ENCODE measurements at regions not wholly inside any gene's neighbourhood (a gene's known extent, or its start where the extent isn't known, plus 50 kb on each side); places are given as distances from the start of the nearest gene placed in this dataset.
"Not testable (repeated sequence)": the region's sequence is repeated elsewhere in the genome, so short reads cannot be mapped to it uniquely, and the experiment has no call there.

- Mint-ChIP-seq H3K27me3 (ENCODE audit: low read depth) (peaks cover 40% of the 10 kb centered on the region), H3K9me3 (no peaks in the 10 kb centered on the region), H3K27ac (no peak overlapping the region), H3K36me3 (no peaks in the 10 kb centered on the region), H3K4me3 (no peak overlapping the region), H3K4me1 (peaks cover 4% of the 10 kb centered on the region; the same call in 1 of the 2 replicates)
- CTCF ChIA-PET = interaction anchor here (0.7 to 1.0 kb wide), 2 partner anchors 97 to 110 kb away, joined by 3 to 6 read pairs; no protein-coding TSS in a partner anchor
- POLR2A ChIA-PET = no interaction called here
- no peak for TF ChIP-seq NR2C2 (CRISPR knock-in tag; IDR thresholded peaks at IDR 0.05)
- TF ChIP-seq NR3C1 (CRISPR knock-in tag; conservative IDR thresholded peaks at IDR 0.05; ENCODE audit: low read depth) = no peak
- no peak for TF ChIP-seq HMGXB4 (CRISPR knock-in tag; IDR thresholded peaks at IDR 0.05)
- TF ChIP-seq IRF2 (CRISPR knock-in tag; IDR thresholded peaks at IDR 0.05; ENCODE audit: borderline replicate concordance, low read depth) = no peak
- no peak for TF ChIP-seq ZBTB43 (CRISPR knock-in tag; IDR thresholded peaks at IDR 0.05)
- TF ChIP-seq GTF2I (CRISPR knock-in tag; conservative IDR thresholded peaks at IDR 0.05) = no peak
- TF ChIP-seq E2F4 (CRISPR knock-in tag; IDR thresholded peaks at IDR 0.05; ENCODE audit: borderline replicate concordance, low read depth) = no peak
- TF ChIP-seq ATF2 (CRISPR knock-in tag; IDR thresholded peaks at IDR 0.05; ENCODE audit: borderline replicate concordance, low read depth) = no peak
- TF ChIP-seq ZNF121 (CRISPR knock-in tag; IDR thresholded peaks at IDR 0.05) = no peak
- TF ChIP-seq SMAD4 (CRISPR knock-in tag; IDR thresholded peaks at IDR 0.05) = no peak
- no peak for TF ChIP-seq CBFB (CRISPR knock-in tag; IDR thresholded peaks at IDR 0.05; ENCODE audit: low read depth)
- TF ChIP-seq FOXP4 (CRISPR knock-in tag; IDR thresholded peaks at IDR 0.05) = no peak
- ATAC-seq = no peak
- DNase-seq (ENCODE audit: low spot score) = no peak
Observed at GRCh38 chr3:139231555-139232281, 112.1 kb upstream of the MRPS22 start.

- DNase-seq (ENCODE audit: low spot score); H3K27ac Mint-ChIP-seq; H3K4me1 Mint-ChIP-seq; H3K36me3 Mint-ChIP-seq; H3K9me3 Mint-ChIP-seq; POLR2A ChIA-PET; CTCF ChIA-PET; H3K4me3 Mint-ChIP-seq; ATAC-seq: not testable (repeated sequence)
- H3K27me3 Mint-ChIP-seq (ENCODE audit: low read depth) = peaks cover 42% of the 10 kb centered on the region
Observed at GRCh38 chr3:139232341-139232740, 111.5 kb upstream of the MRPS22 start.

GRCh38 chr3:139234491-139234890 is 109.3 kb upstream of the MRPS22 start:
- DNase-seq (ENCODE audit: low spot score) = no peak
- ChIA-PET CTCF (interaction anchor here (1.0 kb wide), 1 partner anchor 95 kb away, joined by 3 read pairs; no protein-coding TSS in a partner anchor), POLR2A (no interaction called here)
- Mint-ChIP-seq H3K4me1 (peaks cover 4% of the 10 kb centered on the region; the same call in 1 of the 2 replicates), H3K27me3 (ENCODE audit: low read depth) (peaks cover 29% of the 10 kb centered on the region), H3K9me3 (no peaks in the 10 kb centered on the region), H3K4me3 (no peak overlapping the region), H3K27ac (no peak overlapping the region), H3K36me3 (no peaks in the 10 kb centered on the region)
- no peak for ATAC-seq
- TF ChIP-seq GTF2I (CRISPR knock-in tag; conservative IDR thresholded peaks at IDR 0.05) = no peak
- TF ChIP-seq ZNF232 (CRISPR knock-in tag; IDR thresholded peaks at IDR 0.05) = no peak
- no peak for TF ChIP-seq NFATC4 (CRISPR knock-in tag; IDR thresholded peaks at IDR 0.05)
- no peak for TF ChIP-seq SMAD3 (CRISPR knock-in tag; IDR thresholded peaks at IDR 0.05; ENCODE audit: borderline replicate concordance)
- no peak for TF ChIP-seq CTCF (IDR thresholded peaks at IDR 0.05)
- no peak for TF ChIP-seq GABPB1 (CRISPR knock-in tag; IDR thresholded peaks at IDR 0.05)
- no peak for TF ChIP-seq ZNF219 (CRISPR knock-in tag; IDR thresholded peaks at IDR 0.05; ENCODE audit: borderline replicate concordance)
- no peak for TF ChIP-seq STAT6 (CRISPR knock-in tag; conservative IDR thresholded peaks at IDR 0.05; ENCODE audit: low read depth)

All from WTC11 (cell line).